Right atrium auricular region (tissue), 2 donors: ENCODE measurements at regions not wholly inside any gene's neighbourhood (a gene's known extent, or its start where the extent isn't known, plus 50 kb on each side); places are given as distances from the start of the nearest gene placed in this dataset.

ENCODE experiments used
- DNase-seq: peaks from one replicate; pipeline ENCODE4 v3.0.0-alpha.2; 2019; ENCODE audit warnings: low spot score
- H3K27ac ChIP-seq, 2 donors: fragments of 200-600 bp; sonication (generic); 1 replicate in 1 of 2; 2 replicates in 1 of 2; pipeline ENCODE4 v1.5.1; 2016 to 2019
- H3K27me3 ChIP-seq, 2 donors: fragments of 200-600 bp; sonication (generic); one replicate each; pipeline versions ENCODE4 v1.5.1 to v1.6.0; 2017 to 2019
- H3K36me3 ChIP-seq: fragments of 200-600 bp; sonication (generic); one replicate; pipeline ENCODE4 v1.5.1; 2016
- H3K4me1 ChIP-seq, 2 donors: fragments of 200-600 bp; sonication (generic); one replicate each; pipeline versions ENCODE4 v1.5.1 to v1.6.0; 2017 to 2019
- H3K4me3 ChIP-seq, 2 donors: fragments of 200-600 bp; sonication (generic); 1 replicate in 1 of 2; 2 replicates in 1 of 2; pipeline ENCODE4 v1.5.1; 2017 to 2019; ENCODE audit warnings: mild to moderate bottlenecking in 1 of 2, moderate library complexity in 1 of 2
- H3K9me3 ChIP-seq, 2 donors: fragments of 200-600 bp; sonication (generic); one replicate each; pipeline ENCODE4 v1.5.1; 2019
- CTCF ChIP-seq, 2 donors: fragments of 200-600 bp; sonication (generic); IDR thresholded peaks; one replicate each; pipeline ENCODE4 v1.5.1; 2019; ENCODE audit warnings: antibody characterized with exemption in 2 of 2

- no peaks in the 10 kb centered on the region for H3K36me3 ChIP-seq
- H3K9me3 ChIP-seq, result no peaks in the 10 kb centered on the region
- no peak for TF ChIP-seq CTCF (IDR thresholded peaks at IDR 0.05)
- no peaks in the 10 kb centered on the region for H3K27me3 ChIP-seq
- no peak for DNase-seq
- no peak overlapping the region for H3K27ac ChIP-seq
- no peak overlapping the region for H3K4me3 ChIP-seq
- H3K4me1 ChIP-seq, result no peaks in the 10 kb centered on the region
These were observed 303.9 kb downstream of the PDCD6IP start for GRCh38 chr3:34102288-34102687.

DNA sequence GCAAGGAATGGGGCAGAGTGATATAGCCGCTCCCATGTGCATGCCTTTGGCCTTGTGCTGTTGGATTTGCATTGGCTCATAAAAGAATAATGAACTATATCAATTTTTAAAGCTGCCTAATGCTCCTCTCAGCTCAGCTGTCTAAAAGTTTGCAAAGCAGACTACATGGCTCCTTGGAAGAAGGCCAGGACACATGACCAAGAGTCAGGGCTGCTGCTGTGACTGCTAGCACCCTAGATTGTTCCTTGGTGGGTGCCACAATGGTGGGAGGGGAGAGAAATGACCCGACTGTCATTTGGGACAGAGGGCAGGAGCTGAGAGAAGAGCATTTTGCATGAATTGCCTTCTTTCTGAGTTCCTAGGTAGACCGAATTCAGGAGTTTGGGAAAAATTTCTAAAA lies 307.9 kb downstream of the PDCD6IP start:
- Histone ChIP-seq H3K4me3 (no peak overlapping the region), H3K4me1 (no peaks in the 10 kb centered on the region), H3K27me3 (no peaks in the 10 kb centered on the region), H3K27ac (no peak overlapping the region), H3K9me3 (no peaks in the 10 kb centered on the region), H3K36me3 (no peaks in the 10 kb centered on the region)
- no peak for TF ChIP-seq CTCF (IDR thresholded peaks at IDR 0.05)
- no peak for DNase-seq

DNA sequence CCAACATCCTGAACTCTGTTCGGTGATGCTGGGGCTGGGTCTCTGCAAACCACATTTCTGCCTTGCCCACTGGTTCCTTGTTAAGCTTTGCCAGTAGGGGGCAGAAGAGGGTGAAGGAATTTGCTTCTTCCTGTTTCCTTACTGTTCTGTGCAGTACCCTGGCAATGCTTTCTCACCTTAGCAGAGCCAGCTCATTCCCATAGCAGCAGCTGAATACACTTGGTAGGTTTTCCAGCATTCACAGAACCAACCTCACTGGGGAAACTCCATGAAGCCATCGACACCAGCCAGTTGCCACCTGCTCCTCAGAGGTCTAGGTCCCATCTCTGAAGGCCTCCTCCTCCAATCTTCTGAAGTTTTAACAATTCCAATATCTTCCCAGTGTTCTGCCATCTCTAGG lies 308.4 kb downstream of the PDCD6IP start:
- Histone ChIP-seq H3K36me3 (no peaks in the 10 kb centered on the region), H3K27me3 (no peaks in the 10 kb centered on the region), H3K4me3 (no peak overlapping the region), H3K9me3 (no peaks in the 10 kb centered on the region), H3K27ac (no peak overlapping the region), H3K4me1 (no peaks in the 10 kb centered on the region)
- DNase-seq, result no peak
- peak in 1 of 2 donors; percentile 38 for TF ChIP-seq CTCF (IDR thresholded peaks at IDR 0.05)

- no peaks in the 10 kb centered on the region for H3K4me1 ChIP-seq
- no peaks in the 10 kb centered on the region for H3K36me3 ChIP-seq
- H3K27me3 ChIP-seq, result no peaks in the 10 kb centered on the region
- no peaks in the 10 kb centered on the region for H3K9me3 ChIP-seq
- H3K27ac ChIP-seq, result no peak overlapping the region
- no peak for TF ChIP-seq CTCF (IDR thresholded peaks at IDR 0.05)
- no peak for DNase-seq
- no peak overlapping the region for H3K4me3 ChIP-seq
These were observed 309.2 kb downstream of the PDCD6IP start for GRCh38 chr3:34107669-34108068.

DNA sequence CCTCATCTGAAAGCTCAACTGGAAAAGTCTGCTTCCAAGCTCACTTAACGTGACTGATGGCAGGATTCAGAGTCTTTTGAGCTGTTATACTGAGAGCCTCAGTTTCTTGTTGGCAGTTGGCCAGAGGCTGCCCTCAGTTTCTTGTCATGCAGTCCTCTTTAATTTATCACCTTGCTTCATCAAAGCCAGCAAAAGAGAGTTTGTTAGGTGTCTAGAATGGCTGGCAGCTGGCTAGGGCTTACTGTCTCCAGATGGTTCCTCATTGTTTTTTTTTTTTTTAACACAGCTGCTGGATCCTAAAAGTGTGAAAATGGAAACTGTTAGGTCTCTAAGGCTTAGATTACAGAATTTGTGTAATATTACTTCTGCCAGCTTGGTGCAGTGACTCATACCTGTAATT lies 310.6 kb downstream of the PDCD6IP start:
- H3K27me3 ChIP-seq, result no peaks in the 10 kb centered on the region
- no peak overlapping the region for H3K27ac ChIP-seq
- no peaks in the 10 kb centered on the region for H3K4me1 ChIP-seq
- no peak for DNase-seq
- no peaks in the 10 kb centered on the region for H3K9me3 ChIP-seq
- H3K36me3 ChIP-seq, result no peaks in the 10 kb centered on the region
- no peak overlapping the region for H3K4me3 ChIP-seq
- TF ChIP-seq CTCF (IDR thresholded peaks at IDR 0.05), result no peak

- H3K4me1 ChIP-seq, result no peaks in the 10 kb centered on the region
- no peak for TF ChIP-seq CTCF (IDR thresholded peaks at IDR 0.05)
- H3K4me3 ChIP-seq, result no peak overlapping the region
- H3K27ac ChIP-seq, result no peak overlapping the region
- H3K9me3 ChIP-seq, result no peaks in the 10 kb centered on the region
- no peak for DNase-seq
- no peaks in the 10 kb centered on the region for H3K36me3 ChIP-seq
- no peaks in the 10 kb centered on the region for H3K27me3 ChIP-seq
These were observed 311.4 kb downstream of the PDCD6IP start for GRCh38 chr3:34109846-34110245.
